Thoracic aorta (tissue), 2 donors: ENCODE measurements at regions not wholly inside any gene's neighbourhood (a gene's known extent, or its start where the extent isn't known, plus 50 kb on each side); places are given as distances from the start of the nearest gene placed in this dataset.

Experiments used
- ATAC-seq: fragments of 150-250 bp; one replicate; pipeline ENCODE4 v1.8.0; 2017; ENCODE audit warnings: low read depth; ENCODE audit not compliant: insufficient number of reproducible peaks, low FRiP score
- DNase-seq: peaks from one replicate; pipeline ENCODE4 v3.0.0-alpha.2; 2020; ENCODE audit warnings: low spot score
- H3K27ac ChIP-seq, 2 donors: fragments of 200-600 bp; sonication (generic); 1 replicate in 1 of 2; 2 replicates in 1 of 2; pipeline ENCODE4 v1.5.1; 2016; ENCODE audit warnings: mild to moderate bottlenecking in 2 of 2, moderate library complexity in 2 of 2
- H3K27me3 ChIP-seq: fragments of 200-600 bp; sonication (generic); replicated peaks from 2 replicates; pipeline ENCODE4 v1.6.0; 2016; ENCODE audit warnings: mild to moderate bottlenecking; ENCODE audit not compliant: insufficient read depth
- H3K36me3 ChIP-seq: fragments of 200-600 bp; sonication (generic); one replicate; pipeline ENCODE4 v1.5.1; 2016
- H3K4me1 ChIP-seq, 2 donors: fragments of 200-600 bp; sonication (generic); 1 replicate in 1 of 2; 2 replicates in 1 of 2; pipeline versions ENCODE4 v1.5.1 to v1.6.0; 2016; ENCODE audit warnings: low read depth in 2 of 2, mild to moderate bottlenecking in 1 of 2; ENCODE audit not compliant: control insufficient read depth in 1 of 2
- H3K4me3 ChIP-seq: fragments of 200-600 bp; sonication (generic); 2 replicates; pipeline ENCODE4 v1.5.1; 2016; ENCODE audit warnings: mild to moderate bottlenecking
- H3K9me3 ChIP-seq: fragments of 200-600 bp; sonication (generic); 2 replicates; pipeline ENCODE4 v1.5.1; 2016
- TF ChIP-seq, protein P1 (sequence below): fragments of 200-600 bp; sonication (generic); IDR thresholded peaks from one replicate; pipeline ENCODE4 v1.5.1; 2019; ENCODE audit warnings: antibody characterized with exemption

DNA sequence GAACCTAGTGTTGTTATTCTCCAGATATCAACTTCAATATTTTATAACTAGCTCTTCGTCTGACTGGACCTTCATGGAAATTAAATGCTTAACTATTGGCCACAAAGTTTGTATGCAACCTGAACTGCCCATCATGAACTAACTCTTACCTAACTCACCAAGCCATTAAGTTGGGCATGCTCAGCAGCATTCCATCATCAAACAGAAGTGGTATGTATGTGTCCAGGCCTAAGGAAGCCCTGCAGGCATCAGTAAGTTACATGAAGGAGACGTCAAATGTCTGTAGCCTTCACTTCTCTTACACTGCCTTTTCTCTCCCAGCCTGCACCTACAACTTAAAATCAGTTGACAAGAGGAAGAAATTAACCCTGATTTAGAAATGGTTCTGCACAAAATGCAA, 1639.2 kb upstream of the PABPC4L start:
- Histone ChIP-seq H3K27ac (no peak overlapping the region), H3K4me3 (no peak overlapping the region), H3K4me1 (no peaks in the 10 kb centered on the region), H3K36me3 (no peaks in the 10 kb centered on the region), H3K27me3 (no peaks in the 10 kb centered on the region), H3K9me3 (no peaks in the 10 kb centered on the region)
- DNase-seq (no peak), ATAC-seq (no peak)
- TF ChIP-seq, protein P1, sequence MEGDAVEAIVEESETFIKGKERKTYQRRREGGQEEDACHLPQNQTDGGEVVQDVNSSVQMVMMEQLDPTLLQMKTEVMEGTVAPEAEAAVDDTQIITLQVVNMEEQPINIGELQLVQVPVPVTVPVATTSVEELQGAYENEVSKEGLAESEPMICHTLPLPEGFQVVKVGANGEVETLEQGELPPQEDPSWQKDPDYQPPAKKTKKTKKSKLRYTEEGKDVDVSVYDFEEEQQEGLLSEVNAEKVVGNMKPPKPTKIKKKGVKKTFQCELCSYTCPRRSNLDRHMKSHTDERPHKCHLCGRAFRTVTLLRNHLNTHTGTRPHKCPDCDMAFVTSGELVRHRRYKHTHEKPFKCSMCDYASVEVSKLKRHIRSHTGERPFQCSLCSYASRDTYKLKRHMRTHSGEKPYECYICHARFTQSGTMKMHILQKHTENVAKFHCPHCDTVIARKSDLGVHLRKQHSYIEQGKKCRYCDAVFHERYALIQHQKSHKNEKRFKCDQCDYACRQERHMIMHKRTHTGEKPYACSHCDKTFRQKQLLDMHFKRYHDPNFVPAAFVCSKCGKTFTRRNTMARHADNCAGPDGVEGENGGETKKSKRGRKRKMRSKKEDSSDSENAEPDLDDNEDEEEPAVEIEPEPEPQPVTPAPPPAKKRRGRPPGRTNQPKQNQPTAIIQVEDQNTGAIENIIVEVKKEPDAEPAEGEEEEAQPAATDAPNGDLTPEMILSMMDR = no peak

DNA sequence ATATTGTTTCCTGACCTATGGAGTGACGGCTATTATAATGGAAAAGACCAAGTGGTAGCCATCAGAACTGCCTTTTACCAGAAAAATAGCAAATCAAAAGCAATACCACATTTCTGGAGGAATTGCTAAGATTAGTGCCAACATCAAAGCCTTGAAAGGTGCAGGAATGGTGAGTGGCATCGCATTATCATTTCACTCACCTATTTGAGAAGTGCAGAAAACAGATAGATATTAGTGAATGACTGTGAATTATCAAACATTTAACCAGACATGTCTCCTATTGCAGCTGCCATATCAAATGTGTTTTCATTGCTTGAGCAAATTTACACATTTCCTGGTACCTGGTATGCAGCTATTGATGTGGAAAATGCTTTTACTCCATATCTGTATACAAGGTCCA, 1638.1 kb upstream of the PABPC4L start:
- Histone ChIP-seq H3K36me3 (no peaks in the 10 kb centered on the region), H3K4me1 (no peaks in the 10 kb centered on the region), H3K27me3 (no peaks in the 10 kb centered on the region), H3K4me3 (no peak overlapping the region), H3K27ac (no peak overlapping the region), H3K9me3 (no peaks in the 10 kb centered on the region)
- ATAC-seq = no peak
- TF ChIP-seq, protein P1 = no peak
- no peak for DNase-seq

DNA sequence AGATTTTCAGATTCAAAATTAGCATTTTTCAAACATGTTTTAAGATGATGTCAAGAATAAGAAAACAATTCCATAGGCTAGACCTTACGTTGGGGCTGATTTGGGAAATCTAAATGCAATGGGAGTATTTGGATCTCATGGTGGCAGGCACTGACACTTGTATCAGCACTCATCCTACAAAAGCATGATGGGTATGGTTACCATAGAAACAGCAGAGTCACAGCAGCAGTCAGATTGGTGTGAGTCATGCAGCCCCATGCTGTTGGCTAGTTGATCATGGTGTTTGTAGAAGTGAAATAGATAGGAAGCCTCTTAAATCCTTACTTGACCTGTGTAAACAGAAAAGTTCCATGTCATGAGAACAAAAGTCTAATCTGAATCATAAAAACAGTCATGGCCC, 1637.3 kb upstream of the PABPC4L start:
- Histone ChIP-seq H3K36me3 (no peaks in the 10 kb centered on the region), H3K27ac (no peak overlapping the region), H3K9me3 (no peaks in the 10 kb centered on the region), H3K27me3 (no peaks in the 10 kb centered on the region), H3K4me3 (no peak overlapping the region), H3K4me1 (no peaks in the 10 kb centered on the region)
- ATAC-seq (no peak), DNase-seq (no peak)
- TF ChIP-seq, protein P1 = no peak

DNA sequence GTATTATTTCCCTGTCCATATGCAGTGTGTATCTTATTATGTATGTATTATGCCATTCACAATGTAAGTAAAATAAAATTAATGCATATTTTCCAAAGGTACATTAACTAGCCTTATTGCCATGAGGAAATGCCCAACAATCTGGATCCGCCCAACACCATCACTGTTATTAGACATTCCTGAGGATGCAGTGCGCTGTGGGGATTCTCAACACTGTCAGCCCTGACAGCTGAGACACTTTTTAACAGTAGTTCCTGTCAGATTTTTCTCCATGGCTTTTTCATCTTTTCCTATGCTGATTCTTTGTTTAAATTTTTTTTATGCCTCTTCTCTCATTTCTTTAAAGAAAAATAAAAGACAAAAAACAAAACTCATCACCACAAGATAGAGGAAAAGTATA, 1632.9 kb upstream of the PABPC4L start:
- DNase-seq (no peak), ATAC-seq (no peak)
- H3K27me3 ChIP-seq = no peaks in the 10 kb centered on the region

DNA sequence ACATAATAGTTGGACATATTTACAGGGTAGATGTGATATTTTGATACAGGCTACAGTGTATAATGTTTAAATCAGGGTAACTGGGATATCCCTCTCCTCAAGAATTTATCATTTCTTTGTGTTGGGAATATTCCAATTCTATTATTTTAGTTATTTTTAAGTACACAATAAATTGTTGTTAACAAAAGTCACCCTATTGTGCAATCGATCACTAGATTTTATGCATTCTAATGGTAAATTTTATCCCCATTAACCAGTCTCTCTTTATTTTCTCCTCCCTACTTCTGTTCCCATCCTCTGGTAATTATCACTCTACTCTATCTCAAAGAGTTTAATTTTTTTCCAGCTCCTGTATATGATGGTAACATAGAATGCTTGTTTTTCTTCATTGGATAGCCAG, 1631.9 kb upstream of the PABPC4L start:
- TF ChIP-seq, protein P1 = no peak
- DNase-seq = no peak
- no peaks in the 10 kb centered on the region for H3K9me3 ChIP-seq
- no peak for ATAC-seq
- no peak overlapping the region for H3K27ac ChIP-seq
- no peaks in the 10 kb centered on the region for H3K27me3 ChIP-seq
- H3K4me1 ChIP-seq = no peaks in the 10 kb centered on the region
- no peaks in the 10 kb centered on the region for H3K36me3 ChIP-seq
- no peak overlapping the region for H3K4me3 ChIP-seq

More for the DNA sequence above, 1632.9 kb upstream of the PABPC4L start:
- Histone ChIP-seq H3K27ac (no peak overlapping the region), H3K4me1 (no peaks in the 10 kb centered on the region), H3K36me3 (no peaks in the 10 kb centered on the region), H3K9me3 (no peaks in the 10 kb centered on the region), H3K4me3 (no peak overlapping the region)
- TF ChIP-seq, protein P1 = no peak
